AG04450 (cell line): ENCODE measurements at regions not wholly inside any gene's neighbourhood (a gene's known extent, or its start where the extent isn't known, plus 50 kb on each side); places are given as distances from the start of the nearest gene placed in this dataset.

Experiments
- CTCF ChIA-PET: fragments of 300-600, 350-600 bp; formaldehyde crosslinking; extraction: SDS; loops from one replicate; lab custom pipeline; 2022; ENCODE audit warnings: antibody characterized with exemption, inconsistent platforms; lab: Charles Lee
- POLR2A ChIA-PET: fragments of 350-600 bp; formaldehyde crosslinking; extraction: SDS; loops from one replicate; lab custom pipeline; 2021; ENCODE audit warnings: antibody characterized with exemption, inconsistent platforms; lab: Yijun Ruan, JAX
- DNase-seq: peaks from one replicate; pipeline ENCODE4 v3.0.0-alpha.2; 2011; ENCODE audit warnings: low read depth, low spot score
- H3K27ac ChIP-seq: one replicate; pipeline ENCODE4 v1.5.1; 2012; ENCODE audit warnings: low read depth, low read length, control low read depth
- H3K27me3 ChIP-seq: one replicate; pipeline ENCODE4 v1.6.0; 2012; ENCODE audit warnings: low read length; ENCODE audit not compliant: control insufficient read depth, insufficient read depth
- H3K4me3 ChIP-seq: 2 replicates; pipeline ENCODE4 v1.5.1; 2011; ENCODE audit warnings: mild to moderate bottlenecking, low read depth, low read length, control low read depth
- H3K9me3 ChIP-seq: 2 replicates; pipeline ENCODE4 v1.5.1; 2012; ENCODE audit warnings: low read length; ENCODE audit not compliant: control insufficient read depth, insufficient read depth
- TF ChIP-seq, protein P1 (sequence below): IDR thresholded peaks from 2 replicates; pipeline ENCODE4 v1.5.1; 2011; ENCODE audit warnings: low read depth, low read length, control low read depth, inconsistent platforms

DNA sequence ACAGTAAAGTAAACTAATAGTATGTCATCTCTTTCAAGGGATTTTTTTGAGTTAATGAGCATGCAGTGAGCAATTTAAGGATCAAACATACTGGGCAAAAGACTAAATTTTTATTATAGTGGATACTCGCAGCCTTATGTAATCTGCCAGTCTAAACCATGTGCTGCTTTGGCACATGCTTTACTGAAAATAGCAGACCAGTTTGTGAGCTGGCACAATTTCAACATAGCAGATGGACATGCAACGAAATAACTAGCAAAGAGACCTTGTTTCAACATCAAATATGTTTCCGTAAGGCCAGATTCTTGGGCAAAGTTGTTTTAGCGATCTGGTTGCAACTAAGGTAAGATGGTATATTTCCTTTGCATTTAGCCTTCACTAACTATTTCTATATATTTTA, 807.3 kb downstream of the NR4A2 start:
- ChIA-PET POLR2A (no interaction called here), CTCF (no interaction called here)
- H3K4me3 ChIP-seq, result no peak overlapping the region
- no peak for DNase-seq
- no peak overlapping the region for H3K27ac ChIP-seq
- no peaks in the 10 kb centered on the region; the same call in 1 of the 2 replicates for H3K9me3 ChIP-seq
- TF ChIP-seq, protein P1, sequence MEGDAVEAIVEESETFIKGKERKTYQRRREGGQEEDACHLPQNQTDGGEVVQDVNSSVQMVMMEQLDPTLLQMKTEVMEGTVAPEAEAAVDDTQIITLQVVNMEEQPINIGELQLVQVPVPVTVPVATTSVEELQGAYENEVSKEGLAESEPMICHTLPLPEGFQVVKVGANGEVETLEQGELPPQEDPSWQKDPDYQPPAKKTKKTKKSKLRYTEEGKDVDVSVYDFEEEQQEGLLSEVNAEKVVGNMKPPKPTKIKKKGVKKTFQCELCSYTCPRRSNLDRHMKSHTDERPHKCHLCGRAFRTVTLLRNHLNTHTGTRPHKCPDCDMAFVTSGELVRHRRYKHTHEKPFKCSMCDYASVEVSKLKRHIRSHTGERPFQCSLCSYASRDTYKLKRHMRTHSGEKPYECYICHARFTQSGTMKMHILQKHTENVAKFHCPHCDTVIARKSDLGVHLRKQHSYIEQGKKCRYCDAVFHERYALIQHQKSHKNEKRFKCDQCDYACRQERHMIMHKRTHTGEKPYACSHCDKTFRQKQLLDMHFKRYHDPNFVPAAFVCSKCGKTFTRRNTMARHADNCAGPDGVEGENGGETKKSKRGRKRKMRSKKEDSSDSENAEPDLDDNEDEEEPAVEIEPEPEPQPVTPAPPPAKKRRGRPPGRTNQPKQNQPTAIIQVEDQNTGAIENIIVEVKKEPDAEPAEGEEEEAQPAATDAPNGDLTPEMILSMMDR, result no peak
- H3K27me3 ChIP-seq, result no peaks in the 10 kb centered on the region

DNA sequence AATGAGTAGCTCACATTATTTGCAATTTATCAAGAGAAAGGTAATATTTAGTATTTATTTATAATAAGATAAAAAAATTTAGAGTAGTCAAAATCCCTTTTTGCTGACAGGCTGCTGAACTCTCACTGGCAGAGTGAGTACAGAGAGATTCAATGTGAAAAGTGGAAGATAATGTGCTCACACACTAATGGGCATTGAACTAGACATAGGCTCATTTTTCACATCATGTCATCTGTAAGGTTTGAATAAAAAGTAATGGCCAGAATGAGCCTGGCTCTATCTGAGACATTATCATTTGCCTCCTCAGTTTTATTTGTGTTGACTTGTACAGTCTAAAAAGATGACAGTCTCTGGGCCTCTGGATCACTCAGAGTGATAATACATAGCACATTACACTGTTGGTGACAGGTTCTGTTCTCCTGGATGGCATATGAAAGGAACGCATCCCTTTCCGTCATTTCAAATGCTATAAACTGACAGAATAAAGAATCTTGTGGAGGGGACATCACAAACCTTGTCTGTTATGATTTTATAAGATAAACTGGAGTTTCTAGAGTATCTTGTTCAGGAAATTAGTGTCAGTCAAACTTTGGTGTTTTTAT, 812.9 kb downstream of the NR4A2 start:
- ChIA-PET CTCF (no interaction called here), POLR2A (no interaction called here)
- TF ChIP-seq, protein P1, result no peak
- H3K27me3 ChIP-seq, result no peaks in the 10 kb centered on the region
- no peaks in the 10 kb centered on the region; the same call in 1 of the 2 replicates for H3K9me3 ChIP-seq
- DNase-seq, result no peak
- no peak overlapping the region for H3K4me3 ChIP-seq
- H3K27ac ChIP-seq, result no peak overlapping the region

DNA sequence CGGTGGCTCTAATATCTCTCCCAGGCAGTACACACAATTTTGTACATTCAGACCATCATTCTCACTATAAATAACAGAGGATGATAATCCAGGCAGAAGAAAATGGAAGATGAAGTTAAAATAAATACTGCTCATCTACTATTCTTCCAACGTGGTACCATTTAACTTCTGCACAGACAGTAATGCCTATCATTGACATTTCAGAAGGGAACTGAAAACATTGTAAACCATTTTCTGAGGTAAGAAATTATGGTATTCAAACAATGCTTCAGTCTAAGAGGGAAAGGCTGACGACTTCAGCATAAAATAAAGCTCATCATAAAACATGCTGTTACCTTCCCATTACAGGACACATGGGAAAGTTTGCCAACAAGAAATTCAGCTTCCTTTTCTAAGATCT, 814.4 kb downstream of the NR4A2 start:
- Histone ChIP-seq H3K27ac (no peak overlapping the region), H3K4me3 (no peak overlapping the region), H3K27me3 (no peaks in the 10 kb centered on the region), H3K9me3 (no peaks in the 10 kb centered on the region; the same call in 1 of the 2 replicates)
- ChIA-PET CTCF (no interaction called here), POLR2A (no interaction called here)
- TF ChIP-seq, protein P1, result no peak
- DNase-seq, result no peak

DNA sequence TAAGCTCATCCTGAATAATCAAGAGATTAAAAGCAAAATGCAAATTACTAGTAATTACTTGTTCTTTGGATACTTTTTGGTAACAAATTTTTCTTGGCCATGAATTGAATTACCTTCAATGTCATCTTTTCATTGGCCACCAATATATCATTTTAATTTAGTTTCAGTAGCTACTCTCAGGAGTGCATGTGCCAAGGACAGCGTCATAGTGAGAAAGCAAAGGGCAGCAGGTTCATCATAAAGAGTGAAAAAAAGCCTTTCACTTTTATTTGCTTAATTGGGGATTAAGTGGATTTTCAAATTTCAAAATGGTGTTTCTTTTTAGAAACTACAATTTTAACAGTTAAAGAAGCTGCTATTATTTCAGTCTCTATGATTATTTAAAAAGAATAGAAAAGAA, 815.2 kb downstream of the NR4A2 start:
- ChIA-PET POLR2A (no interaction called here), CTCF (no interaction called here)

DNA sequence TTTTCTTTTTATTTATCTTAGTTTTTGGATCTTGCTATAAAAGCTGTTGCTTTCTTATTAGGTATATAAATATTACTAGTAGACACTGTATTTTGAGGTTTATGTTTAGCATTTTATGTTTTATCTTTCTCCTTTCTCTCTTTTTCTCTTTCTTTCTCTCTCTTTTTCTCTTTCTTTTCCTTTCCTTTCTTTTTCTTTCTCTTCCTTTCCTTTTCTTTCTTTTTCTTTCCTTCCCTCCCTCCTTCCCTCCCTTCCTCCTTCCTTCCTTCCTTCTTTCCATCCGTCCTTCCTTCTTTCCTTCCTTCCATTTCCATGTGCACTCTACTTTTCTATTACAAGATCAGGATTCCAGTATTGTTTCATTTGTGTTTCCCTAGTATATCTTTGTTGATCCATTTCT, 814.8 kb downstream of the KCNJ3 start:
- H3K9me3 ChIP-seq, result no peaks in the 10 kb centered on the region
- TF ChIP-seq, protein P1, result no peak
- CTCF ChIA-PET, result no interaction called here
- H3K27ac ChIP-seq, result no peak overlapping the region
- no peak for DNase-seq
- no peak overlapping the region for H3K4me3 ChIP-seq
- H3K27me3 ChIP-seq, result no peaks in the 10 kb centered on the region
- POLR2A ChIA-PET, result no interaction called here

More for the DNA sequence above, 815.2 kb downstream of the NR4A2 start:
- Histone ChIP-seq H3K27me3 (no peaks in the 10 kb centered on the region), H3K4me3 (no peak overlapping the region), H3K27ac (no peak overlapping the region), H3K9me3 (no peaks in the 10 kb centered on the region; the same call in 1 of the 2 replicates)
- no peak for DNase-seq
- TF ChIP-seq, protein P1, result no peak
